Activated CD8-positive, alpha-beta T cell treated with anti-CD3 and anti-CD28 coated beads for 36 hours (primary cell): ENCODE measurements at regions not wholly inside any gene's neighbourhood (a gene's known extent, or its start where the extent isn't known, plus 50 kb on each side); places are given as distances from the start of the nearest gene placed in this dataset.

Experiments used
- ATAC-seq: fragments of 200-7000 bp; cut with Tn5 transposase; one replicate; pipeline ENCODE4 v1.10.0; 2021; ENCODE audit warnings: mild to moderate bottlenecking, moderate library complexity
- CTCF ChIA-PET: fragments of 350-600 bp; sonication (Branson Sonifier 250); formaldehyde crosslinking; loops from one replicate; lab custom pipeline; 2021; ENCODE audit warnings: antibody characterized with exemption; lab: Charles Lee
- POLR2A ChIA-PET: fragments of 350-600 bp; sonication (Branson Sonifier 250); formaldehyde crosslinking; loops from one replicate; lab custom pipeline; 2021; ENCODE audit warnings: antibody characterized with exemption; lab: Charles Lee
- DNase-seq: peaks from one replicate; pipeline ENCODE4 v3.0.0-alpha.2; 2020
- H3K27ac Mint-ChIP-seq: one replicate; pipeline ENCODE4 v1.8.0; 2021; ENCODE audit warnings: mild to moderate bottlenecking, mixed read lengths
- H3K27me3 Mint-ChIP-seq: one replicate; pipeline ENCODE4 v1.8.0; 2021; ENCODE audit warnings: mixed read lengths
- H3K36me3 Mint-ChIP-seq: one replicate; pipeline ENCODE4 v1.8.0; 2021; ENCODE audit warnings: low read depth, mixed read lengths
- H3K4me1 Mint-ChIP-seq: one replicate; pipeline ENCODE4 v1.8.0; 2021; ENCODE audit warnings: low read depth, mixed read lengths
- H3K4me3 Mint-ChIP-seq: one replicate; pipeline ENCODE4 v1.8.0; 2021; ENCODE audit warnings: mild to moderate bottlenecking, moderate library complexity, mixed read lengths
- H3K9me3 Mint-ChIP-seq: one replicate; pipeline ENCODE4 v1.8.0; 2021; ENCODE audit warnings: mixed read lengths
- intact Hi-C: fragments of 100-400 bp; cut with micrococcal nuclease; formaldehyde crosslinking; loops from one replicate; pipeline ENCODE4 v1.10.0; 2022
- TF ChIP-seq, protein P1 (sequence below): fragments of 200-600 bp; IDR thresholded peaks from one replicate; pipeline ENCODE4 v1.8.0; 2022; ENCODE audit warnings: antibody characterized with exemption, mild to moderate bottlenecking

DNA sequence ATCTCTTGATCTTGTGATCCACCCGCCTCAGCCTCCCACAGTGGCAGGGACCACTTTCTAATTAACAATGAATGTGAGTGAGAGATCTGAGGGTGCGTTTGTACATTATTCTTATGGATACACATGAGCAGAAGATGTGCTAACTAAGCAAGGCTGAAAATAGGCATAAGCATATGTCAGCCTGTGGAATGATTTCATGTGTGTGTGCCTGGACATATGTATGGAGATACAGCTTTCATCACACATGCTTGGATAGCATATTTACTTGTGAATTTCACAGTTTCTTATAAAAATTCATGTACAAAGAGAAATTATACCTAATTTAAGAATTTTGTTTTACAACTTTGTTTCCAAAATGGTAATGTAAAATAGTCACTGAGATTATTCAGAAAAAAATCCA, 565.6 kb downstream of the MTRR start:
- Mint-ChIP-seq H3K27ac (no peak overlapping the region), H3K4me3 (no peak overlapping the region), H3K36me3 (no peaks in the 10 kb centered on the region), H3K27me3 (no peaks in the 10 kb centered on the region), H3K4me1 (no peaks in the 10 kb centered on the region), H3K9me3 (no peaks in the 10 kb centered on the region)
- ATAC-seq (no peak), DNase-seq (no peak)
- ChIA-PET POLR2A (no interaction called here), CTCF (no interaction called here)
- intact Hi-C loops, result no loop called here
- TF ChIP-seq, protein P1, sequence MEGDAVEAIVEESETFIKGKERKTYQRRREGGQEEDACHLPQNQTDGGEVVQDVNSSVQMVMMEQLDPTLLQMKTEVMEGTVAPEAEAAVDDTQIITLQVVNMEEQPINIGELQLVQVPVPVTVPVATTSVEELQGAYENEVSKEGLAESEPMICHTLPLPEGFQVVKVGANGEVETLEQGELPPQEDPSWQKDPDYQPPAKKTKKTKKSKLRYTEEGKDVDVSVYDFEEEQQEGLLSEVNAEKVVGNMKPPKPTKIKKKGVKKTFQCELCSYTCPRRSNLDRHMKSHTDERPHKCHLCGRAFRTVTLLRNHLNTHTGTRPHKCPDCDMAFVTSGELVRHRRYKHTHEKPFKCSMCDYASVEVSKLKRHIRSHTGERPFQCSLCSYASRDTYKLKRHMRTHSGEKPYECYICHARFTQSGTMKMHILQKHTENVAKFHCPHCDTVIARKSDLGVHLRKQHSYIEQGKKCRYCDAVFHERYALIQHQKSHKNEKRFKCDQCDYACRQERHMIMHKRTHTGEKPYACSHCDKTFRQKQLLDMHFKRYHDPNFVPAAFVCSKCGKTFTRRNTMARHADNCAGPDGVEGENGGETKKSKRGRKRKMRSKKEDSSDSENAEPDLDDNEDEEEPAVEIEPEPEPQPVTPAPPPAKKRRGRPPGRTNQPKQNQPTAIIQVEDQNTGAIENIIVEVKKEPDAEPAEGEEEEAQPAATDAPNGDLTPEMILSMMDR, result no peak

DNA sequence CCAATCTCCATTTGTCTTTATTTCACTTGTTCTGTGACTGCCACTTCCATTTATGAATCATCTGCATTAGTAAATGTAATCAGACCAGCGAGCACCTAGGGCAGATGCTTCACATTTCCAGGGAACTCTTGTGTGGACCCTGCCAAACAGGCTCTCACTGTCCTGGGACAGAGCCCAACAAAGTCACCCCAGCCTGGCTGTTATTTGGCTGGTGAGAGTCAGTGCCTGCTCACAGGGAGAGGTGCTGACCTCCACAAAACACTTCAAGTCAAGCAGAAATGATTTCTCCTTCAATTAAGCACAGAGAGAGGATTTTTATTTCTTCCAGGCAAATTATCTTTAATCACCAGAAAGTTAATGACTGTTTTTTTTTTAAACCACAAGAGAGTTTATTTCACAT, 568.0 kb downstream of the MTRR start:
- TF ChIP-seq, protein P1, result no peak
- POLR2A ChIA-PET, result no interaction called here
- DNase-seq (no peak), ATAC-seq (no peak)
- CTCF ChIA-PET, result interaction anchor here (0.7 kb wide), 1 partner anchor 26 kb away, joined by 3 read pairs; no protein-coding TSS in a partner anchor
- no peaks in the 10 kb centered on the region for H3K4me1 Mint-ChIP-seq
- intact Hi-C loops, result no loop called here
- no peaks in the 10 kb centered on the region for H3K36me3 Mint-ChIP-seq
- no peaks in the 10 kb centered on the region for H3K9me3 Mint-ChIP-seq
- no peaks in the 10 kb centered on the region for H3K27me3 Mint-ChIP-seq
- no peak overlapping the region for H3K4me3 Mint-ChIP-seq
- no peak overlapping the region for H3K27ac Mint-ChIP-seq

DNA sequence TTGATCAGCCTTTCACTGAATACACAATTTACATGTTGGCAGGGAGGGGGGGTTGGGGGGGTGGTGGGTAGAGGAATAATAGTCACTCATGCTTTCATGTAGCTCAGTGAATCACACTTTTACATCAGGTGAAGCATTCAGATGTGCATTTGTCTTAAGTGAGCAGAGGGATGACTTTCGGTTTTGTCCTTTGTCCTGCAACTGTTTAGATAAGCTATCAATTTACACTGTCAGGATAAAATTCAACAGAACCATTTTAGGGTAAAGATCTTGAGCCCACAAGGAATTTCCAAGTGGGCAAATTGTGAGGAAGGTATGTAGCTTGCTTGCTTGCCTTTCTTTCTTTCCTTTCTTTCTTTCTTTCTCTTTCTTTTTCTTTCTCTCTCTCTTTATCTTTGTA, 576.2 kb downstream of the MTRR start:
- ATAC-seq, result no peak
- H3K27me3 Mint-ChIP-seq, result no peaks in the 10 kb centered on the region
- intact Hi-C loops, result no loop called here
- H3K27ac Mint-ChIP-seq, result no peak overlapping the region
- no peaks in the 10 kb centered on the region for H3K36me3 Mint-ChIP-seq
- DNase-seq, result no peak
- H3K4me1 Mint-ChIP-seq, result no peaks in the 10 kb centered on the region
- CTCF ChIA-PET, result no interaction called here
- TF ChIP-seq, protein P1, result no peak
- H3K4me3 Mint-ChIP-seq, result no peak overlapping the region
- peaks cover 10% of the 10 kb centered on the region for H3K9me3 Mint-ChIP-seq
- POLR2A ChIA-PET, result no interaction called here

DNA sequence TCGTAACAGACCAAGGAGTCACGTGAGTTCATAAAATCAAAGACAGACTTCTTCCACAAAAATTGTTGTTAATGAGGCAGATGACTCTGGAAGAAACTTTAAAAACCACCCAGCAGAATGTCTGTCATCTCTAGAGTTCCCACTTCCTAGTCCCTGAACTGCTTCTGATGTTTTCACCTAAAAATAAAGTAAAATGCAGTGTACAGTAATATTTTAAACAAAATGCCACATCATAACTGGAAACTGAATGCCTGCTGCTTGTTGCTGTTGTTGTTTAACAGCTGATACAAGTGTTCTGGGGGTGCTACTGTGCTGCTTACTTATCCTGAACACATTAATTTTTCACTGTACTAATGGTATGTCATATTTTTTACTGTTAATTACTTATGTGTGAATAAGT, 577.2 kb downstream of the MTRR start:
- intact Hi-C loops, result no loop called here
- POLR2A ChIA-PET, result no interaction called here

DNA sequence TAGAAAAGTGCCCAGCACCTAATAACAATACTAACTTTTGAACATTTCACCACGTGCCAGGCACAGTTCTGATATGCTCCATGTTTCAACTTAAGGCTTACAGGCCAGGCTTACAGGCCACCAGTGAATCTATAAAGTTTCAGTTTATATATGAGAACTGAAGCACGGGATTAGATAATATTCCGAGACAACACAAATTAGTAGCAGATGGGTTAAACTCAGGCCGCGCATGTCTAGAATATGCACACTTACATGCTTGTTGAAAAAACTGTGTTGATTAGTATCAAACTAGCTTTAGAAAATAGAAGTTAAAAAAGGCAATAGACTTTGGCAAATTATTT, 587.9 kb downstream of the MTRR start:
- CTCF ChIA-PET, result no interaction called here
- intact Hi-C loops, result no loop called here
- POLR2A ChIA-PET, result no interaction called here
- Mint-ChIP-seq H3K4me3 (peak overlapping the region; percentile 77), H3K27me3 (no peaks in the 10 kb centered on the region), H3K36me3 (no peaks in the 10 kb centered on the region), H3K9me3 (peaks cover 2% of the 10 kb centered on the region), H3K4me1 (peaks cover 1% of the 10 kb centered on the region), H3K27ac (peak overlapping the region; percentile 86)
- DNase-seq (no peak), ATAC-seq (no peak)
- TF ChIP-seq, protein P1, result no peak

More for the DNA sequence above, 577.2 kb downstream of the MTRR start:
- no peaks in the 10 kb centered on the region for H3K36me3 Mint-ChIP-seq
- DNase-seq (no peak), ATAC-seq (no peak)
- H3K27ac Mint-ChIP-seq, result no peak overlapping the region
- no peak overlapping the region for H3K4me3 Mint-ChIP-seq
- TF ChIP-seq, protein P1, result no peak
- CTCF ChIA-PET, result no interaction called here
- peaks cover 10% of the 10 kb centered on the region for H3K9me3 Mint-ChIP-seq
- no peaks in the 10 kb centered on the region for H3K27me3 Mint-ChIP-seq
- H3K4me1 Mint-ChIP-seq, result no peaks in the 10 kb centered on the region
